ENCODE measurements at regions not wholly inside any gene's neighbourhood (a gene's known extent, or its start where the extent isn't known, plus 50 kb on each side); places are given as distances from the start of the nearest gene placed in this dataset.

DNA sequence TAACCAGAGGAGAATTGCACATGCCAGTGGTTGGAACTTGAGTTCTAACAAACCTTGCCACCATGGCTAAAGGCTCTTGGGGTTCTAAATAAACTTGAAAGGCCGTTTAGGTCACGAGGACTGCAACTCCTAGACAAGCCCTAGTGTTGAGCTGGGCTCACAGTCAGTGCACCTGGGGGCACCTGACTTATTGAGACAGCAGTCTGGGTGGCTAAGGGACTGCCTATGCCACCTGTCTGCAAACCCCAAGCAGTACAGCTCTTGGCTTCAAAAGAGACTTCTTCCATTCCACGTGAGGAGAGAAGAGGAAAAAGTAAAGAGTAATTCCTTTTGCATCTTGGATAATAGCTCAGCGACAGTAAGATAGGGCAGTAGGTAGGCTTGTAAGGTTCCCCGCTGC is 765.6 kb upstream of the FOXG1 start:
- Histone ChIP-seq H3K4me3 (ENCODE audit: control insufficient read depth in 2 of 3, extremely low read depth in 1 of 3, insufficient read depth in 2 of 3, low read depth in 1 of 3, low read length in 3 of 3) (no peak overlapping the region), H3K9me1 (ENCODE audit: control insufficient read depth, extremely low read depth, insufficient read depth, low read length) (no peaks in the 10 kb centered on the region), H3K36me3 (ENCODE audit: control insufficient read depth in 2 of 2, extremely low read depth in 1 of 2, insufficient read depth in 2 of 2, low read length in 2 of 2) (no peaks in the 10 kb centered on the region), H3K9me3 (ENCODE audit: control insufficient read depth, low read depth, low read length) (peaks cover 9% of the 10 kb centered on the region), H2AFZ (ENCODE audit: control insufficient read depth, low read length) (no peak overlapping the region), H4K20me1 (ENCODE audit: control insufficient read depth, extremely low read depth, insufficient read depth, low read length) (no peaks in the 10 kb centered on the region), H3K27me3 (ENCODE audit: control insufficient read depth, extremely low read depth, insufficient read depth, low read length) (no peaks in the 10 kb centered on the region), H3K4me2 (ENCODE audit: control insufficient read depth, extremely low read depth, insufficient read depth, low read depth, low read length) (no peak overlapping the region), H3K27ac (ENCODE audit: control insufficient read depth, insufficient read depth, low read length) (no peak overlapping the region), H3K9ac (ENCODE audit: control insufficient read depth, extremely low read depth, insufficient read depth, low read length) (no peak overlapping the region), H3K4me1 (ENCODE audit: control insufficient read depth, extremely low read depth, insufficient read depth, low read length) (no peaks in the 10 kb centered on the region), H3K79me2 (ENCODE audit: control insufficient read depth, insufficient read depth, low read length) (no peaks in the 10 kb centered on the region)
- no peak for TF ChIP-seq EZH2 (IDR thresholded peaks at IDR 0.05; ENCODE audit: low read length)
- FAIRE-seq: no peak
- DNase-seq (ENCODE audit: low read depth, low spot score): no peak
- dilution Hi-C loops (cut with MboI; ENCODE audit: extremely low pct_ligation_motif_present, low sequenced_read_pairs): no loop called here

DNA sequence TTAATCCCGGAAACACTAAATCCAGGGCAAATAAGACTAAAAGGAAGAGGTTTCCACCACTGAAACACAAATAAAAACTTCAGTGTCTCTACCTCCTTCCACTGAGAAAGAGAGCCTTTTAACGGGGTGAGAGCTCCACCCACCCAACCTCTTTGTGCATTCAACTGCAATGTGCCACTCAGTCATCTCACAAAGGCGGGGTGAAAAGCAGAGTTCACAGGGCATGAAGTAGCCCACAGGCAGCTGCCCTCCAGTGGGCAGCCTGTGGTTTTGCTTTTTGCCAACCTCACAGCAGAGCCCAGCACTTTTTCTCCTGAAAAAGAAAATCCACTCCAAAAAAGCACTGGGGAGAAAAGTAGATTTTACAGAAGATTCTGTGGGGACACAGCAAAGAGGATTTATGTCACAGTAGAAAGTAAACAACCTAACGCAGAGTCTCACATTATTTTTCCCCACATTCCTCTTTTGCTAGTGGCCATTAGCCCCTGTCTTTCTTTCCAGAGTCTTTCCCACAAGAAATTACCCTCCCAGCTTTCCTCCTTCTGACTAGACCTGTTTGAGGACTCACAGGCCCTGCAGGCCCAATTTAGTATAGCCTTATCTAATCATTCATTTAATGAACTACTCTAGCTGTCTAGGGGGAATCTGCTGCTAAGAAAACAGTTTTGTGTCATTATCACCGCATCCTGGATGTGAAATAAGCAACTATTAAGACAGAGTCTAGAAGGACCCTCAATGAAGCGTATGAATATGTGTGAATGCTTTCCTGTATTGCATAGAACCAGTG is 753.8 kb upstream of the FOXG1 start:
- DNase-seq (ENCODE audit: low read depth, low spot score) (no peak), FAIRE-seq (no peak)
- Histone ChIP-seq H3K4me2 (ENCODE audit: control insufficient read depth, extremely low read depth, insufficient read depth, low read depth, low read length) (no peak overlapping the region), H3K9ac (ENCODE audit: control insufficient read depth, extremely low read depth, insufficient read depth, low read length) (no peak overlapping the region), H3K4me3 (ENCODE audit: control insufficient read depth in 2 of 3, extremely low read depth in 1 of 3, insufficient read depth in 2 of 3, low read depth in 1 of 3, low read length in 3 of 3) (no peak overlapping the region), H3K36me3 (ENCODE audit: control insufficient read depth in 2 of 2, extremely low read depth in 1 of 2, insufficient read depth in 2 of 2, low read length in 2 of 2) (no peaks in the 10 kb centered on the region), H4K20me1 (ENCODE audit: control insufficient read depth, extremely low read depth, insufficient read depth, low read length) (no peaks in the 10 kb centered on the region), H3K79me2 (ENCODE audit: control insufficient read depth, insufficient read depth, low read length) (no peaks in the 10 kb centered on the region), H3K4me1 (ENCODE audit: control insufficient read depth, extremely low read depth, insufficient read depth, low read length) (no peaks in the 10 kb centered on the region), H3K9me3 (ENCODE audit: control insufficient read depth, low read depth, low read length) (no peaks in the 10 kb centered on the region), H2AFZ (ENCODE audit: control insufficient read depth, low read length) (no peak overlapping the region), H3K9me1 (ENCODE audit: control insufficient read depth, extremely low read depth, insufficient read depth, low read length) (no peaks in the 10 kb centered on the region), H3K27ac (ENCODE audit: control insufficient read depth, insufficient read depth, low read length) (no peak overlapping the region), H3K27me3 (ENCODE audit: control insufficient read depth, extremely low read depth, insufficient read depth, low read length) (no peaks in the 10 kb centered on the region)
- TF ChIP-seq, protein P1, sequence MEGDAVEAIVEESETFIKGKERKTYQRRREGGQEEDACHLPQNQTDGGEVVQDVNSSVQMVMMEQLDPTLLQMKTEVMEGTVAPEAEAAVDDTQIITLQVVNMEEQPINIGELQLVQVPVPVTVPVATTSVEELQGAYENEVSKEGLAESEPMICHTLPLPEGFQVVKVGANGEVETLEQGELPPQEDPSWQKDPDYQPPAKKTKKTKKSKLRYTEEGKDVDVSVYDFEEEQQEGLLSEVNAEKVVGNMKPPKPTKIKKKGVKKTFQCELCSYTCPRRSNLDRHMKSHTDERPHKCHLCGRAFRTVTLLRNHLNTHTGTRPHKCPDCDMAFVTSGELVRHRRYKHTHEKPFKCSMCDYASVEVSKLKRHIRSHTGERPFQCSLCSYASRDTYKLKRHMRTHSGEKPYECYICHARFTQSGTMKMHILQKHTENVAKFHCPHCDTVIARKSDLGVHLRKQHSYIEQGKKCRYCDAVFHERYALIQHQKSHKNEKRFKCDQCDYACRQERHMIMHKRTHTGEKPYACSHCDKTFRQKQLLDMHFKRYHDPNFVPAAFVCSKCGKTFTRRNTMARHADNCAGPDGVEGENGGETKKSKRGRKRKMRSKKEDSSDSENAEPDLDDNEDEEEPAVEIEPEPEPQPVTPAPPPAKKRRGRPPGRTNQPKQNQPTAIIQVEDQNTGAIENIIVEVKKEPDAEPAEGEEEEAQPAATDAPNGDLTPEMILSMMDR (optimal IDR thresholded peaks at IDR 0.05 in 1 of 3, IDR thresholded peaks at IDR 0.05 in 1 of 3, conservative IDR thresholded peaks at IDR 0.05 in 1 of 3; ENCODE audit: extremely low read depth in 1 of 3, insufficient read depth in 2 of 3, low read length in 3 of 3): no peak
- TF ChIP-seq EZH2 (IDR thresholded peaks at IDR 0.05; ENCODE audit: low read length): no peak
- dilution Hi-C loops (cut with MboI; ENCODE audit: extremely low pct_ligation_motif_present, low sequenced_read_pairs): no loop called here

DNA sequence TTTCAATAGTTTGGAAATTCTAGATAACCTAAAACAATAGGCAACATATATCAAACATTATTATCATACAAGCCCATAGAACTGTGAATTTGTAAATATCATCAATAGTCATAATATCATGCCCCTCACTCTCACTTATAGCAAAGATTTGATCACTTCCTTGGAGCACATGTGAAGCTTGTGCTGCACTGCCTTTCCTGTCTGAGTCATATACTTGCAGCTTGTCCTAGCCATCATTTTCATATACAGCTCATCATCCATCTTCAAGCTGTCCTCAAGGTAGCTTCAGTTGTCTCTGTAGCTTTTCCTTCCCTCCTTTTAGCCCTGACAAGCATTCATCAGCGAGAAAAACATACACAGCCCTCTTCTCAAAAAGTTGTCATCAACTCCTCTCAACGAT is 746.5 kb upstream of the FOXG1 start:
- H3K27me3 ChIP-seq (ENCODE audit: control insufficient read depth, extremely low read depth, insufficient read depth, low read length): no peaks in the 10 kb centered on the region
- no peak overlapping the region for H3K27ac ChIP-seq (ENCODE audit: control insufficient read depth, insufficient read depth, low read length)
- H3K79me2 ChIP-seq (ENCODE audit: control insufficient read depth, insufficient read depth, low read length): no peaks in the 10 kb centered on the region
- no peaks in the 10 kb centered on the region for H3K9me1 ChIP-seq (ENCODE audit: control insufficient read depth, extremely low read depth, insufficient read depth, low read length)
- no peak overlapping the region for H3K4me3 ChIP-seq (ENCODE audit: control insufficient read depth in 2 of 3, extremely low read depth in 1 of 3, insufficient read depth in 2 of 3, low read depth in 1 of 3, low read length in 3 of 3)
- TF ChIP-seq, protein P1 (optimal IDR thresholded peaks at IDR 0.05 in 1 of 3, IDR thresholded peaks at IDR 0.05 in 1 of 3, conservative IDR thresholded peaks at IDR 0.05 in 1 of 3; ENCODE audit: extremely low read depth in 1 of 3, insufficient read depth in 2 of 3, low read length in 3 of 3): no peak
- no peak for TF ChIP-seq EZH2 (IDR thresholded peaks at IDR 0.05; ENCODE audit: low read length)
- DNase-seq (ENCODE audit: low read depth, low spot score): no peak
- no peaks in the 10 kb centered on the region for H3K36me3 ChIP-seq (ENCODE audit: control insufficient read depth in 2 of 2, extremely low read depth in 1 of 2, insufficient read depth in 2 of 2, low read length in 2 of 2)
- H3K9me3 ChIP-seq (ENCODE audit: control insufficient read depth, low read depth, low read length): no peaks in the 10 kb centered on the region
- dilution Hi-C loops (cut with MboI; ENCODE audit: extremely low pct_ligation_motif_present, low sequenced_read_pairs): no loop called here
- no peaks in the 10 kb centered on the region for H3K4me1 ChIP-seq (ENCODE audit: control insufficient read depth, extremely low read depth, insufficient read depth, low read length)
- no peak for FAIRE-seq
- H3K9ac ChIP-seq (ENCODE audit: control insufficient read depth, extremely low read depth, insufficient read depth, low read length): no peak overlapping the region
- H4K20me1 ChIP-seq (ENCODE audit: control insufficient read depth, extremely low read depth, insufficient read depth, low read length): no peaks in the 10 kb centered on the region
- no peak overlapping the region for H3K4me2 ChIP-seq (ENCODE audit: control insufficient read depth, extremely low read depth, insufficient read depth, low read depth, low read length)
- H2AFZ ChIP-seq (ENCODE audit: control insufficient read depth, low read length): no peak overlapping the region

Data from keratinocyte (primary cell).